HG03025 (cell line): ENCODE measurements at regions not wholly inside any gene's neighbourhood (a gene's known extent, or its start where the extent isn't known, plus 50 kb on each side); places are given as distances from the start of the nearest gene placed in this dataset.
"Not testable (repeated sequence)": the region's sequence is repeated elsewhere in the genome, so short reads cannot be mapped to it uniquely, and the experiment has no call there.

Experiments
- ATAC-seq: cut with Tn5 transposase; IDR thresholded peaks from one replicate; pipeline ENCODE4 v1.9.1; 2021; ENCODE audit warnings: mild to moderate bottlenecking, moderate library complexity; ENCODE audit not compliant: unreplicated experiment, low FRiP score

GRCh38 chr5:60143942-60144549, 250.5 kb upstream of the PDE4D start:
- ATAC-seq: no peak

GRCh38 chr5:60141119-60141518, 247.6 kb upstream of the PDE4D start:
- no peak for ATAC-seq

- no peak for ATAC-seq
Observed at GRCh38 chr5:60136841-60137240, 243.3 kb upstream of the PDE4D start.

GRCh38 chr5:60131504-60131903, 238.0 kb upstream of the PDE4D start:
- no peak for ATAC-seq

- no peak for ATAC-seq
Observed at GRCh38 chr5:60125636-60126035, 232.1 kb upstream of the PDE4D start.

GRCh38 chr5:60102961-60103693, 209.6 kb upstream of the PDE4D start:
- ATAC-seq: no peak

- no peak for ATAC-seq
Observed at GRCh38 chr5:60101573-60101972, 208.0 kb upstream of the PDE4D start.

GRCh38 chr5:60092671-60093422, 199.3 kb upstream of the PDE4D start:
- no peak for ATAC-seq

GRCh38 chr5:60086583-60086982, 193.1 kb upstream of the PDE4D start:
- no peak for ATAC-seq

- no peak for ATAC-seq
Observed at GRCh38 chr5:60084226-60084625, 190.7 kb upstream of the PDE4D start.

- no peak for ATAC-seq
Observed at GRCh38 chr5:60077292-60077691, 183.8 kb upstream of the PDE4D start.

GRCh38 chr5:60076746-60077145, 183.2 kb upstream of the PDE4D start:
- ATAC-seq: no peak

GRCh38 chr5:60066502-60066901, 173.0 kb upstream of the PDE4D start:
- no peak for ATAC-seq

- no peak for ATAC-seq
Observed at GRCh38 chr5:60060389-60060788, 166.9 kb upstream of the PDE4D start.

GRCh38 chr5:60056191-60056590, 162.7 kb upstream of the PDE4D start:
- ATAC-seq: no peak

GRCh38 chr5:60055168-60055567, 161.6 kb upstream of the PDE4D start:
- no peak for ATAC-seq

- not testable (repeated sequence) for ATAC-seq
Observed at GRCh38 chr5:60041996-60042664, 148.6 kb upstream of the PDE4D start.

GRCh38 chr5:60041508-60041907, 148.0 kb upstream of the PDE4D start:
- ATAC-seq: not testable (repeated sequence)

- no peak for ATAC-seq
Observed at GRCh38 chr5:60036192-60036938, 142.8 kb upstream of the PDE4D start.

GRCh38 chr5:60026161-60026560, 132.6 kb upstream of the PDE4D start:
- ATAC-seq: no peak
